ENCODE measurements at regions not wholly inside any gene's neighbourhood (a gene's known extent, or its start where the extent isn't known, plus 50 kb on each side); places are given as distances from the start of the nearest gene placed in this dataset.

- DNase-seq, result no peak
Measured at GRCh38 chr1:38454236-38454635, 405.3 kb downstream of the RRAGC start.

GRCh38 chr1:38452246-38452645 is 405.7 kb upstream of the POU3F1 start:
- no peak for DNase-seq

GRCh38 chr1:38451541-38451993 is 405.0 kb upstream of the POU3F1 start:
- DNase-seq, result no peak

GRCh38 chr1:38448893-38449292 is 402.3 kb upstream of the POU3F1 start:
- DNase-seq, result no peak

GRCh38 chr1:38446936-38447335 is 400.3 kb upstream of the POU3F1 start:
- DNase-seq, result no peak

- no peak for DNase-seq
Measured at GRCh38 chr1:38444770-38445442, 398.3 kb upstream of the POU3F1 start.

- DNase-seq, result no peak
Measured at GRCh38 chr1:38444311-38444710, 397.7 kb upstream of the POU3F1 start.

GRCh38 chr1:38440402-38440801 is 393.8 kb upstream of the POU3F1 start:
- no peak for DNase-seq

GRCh38 chr1:38436749-38437148 is 390.2 kb upstream of the POU3F1 start:
- no peak for DNase-seq

GRCh38 chr1:38436006-38436405 is 389.4 kb upstream of the POU3F1 start:
- DNase-seq, result no peak

- DNase-seq, result no peak
Measured at GRCh38 chr1:38433084-38433722, 386.6 kb upstream of the POU3F1 start.

GRCh38 chr1:38431535-38432376 is 385.2 kb upstream of the POU3F1 start:
- no peak for DNase-seq

- DNase-seq, result no peak
Measured at GRCh38 chr1:38430949-38431348, 384.4 kb upstream of the POU3F1 start.

- no peak for DNase-seq
Measured at GRCh38 chr1:38424677-38425076, 378.1 kb upstream of the POU3F1 start.

GRCh38 chr1:38420666-38421065 is 374.1 kb upstream of the POU3F1 start:
- no peak for DNase-seq

- no peak for DNase-seq
Measured at GRCh38 chr1:38418195-38419030, 371.8 kb upstream of the POU3F1 start.

- no peak for DNase-seq
Measured at GRCh38 chr1:38403667-38404066, 357.1 kb upstream of the POU3F1 start.

GRCh38 chr1:38402230-38402815 is 355.7 kb upstream of the POU3F1 start:
- no peak for DNase-seq

- DNase-seq, result no peak
Measured at GRCh38 chr1:38396606-38397005, 350.0 kb upstream of the POU3F1 start.

GRCh38 chr1:38394303-38394702 is 347.7 kb upstream of the POU3F1 start:
- no peak for DNase-seq

GRCh38 chr1:38392861-38393260 is 346.3 kb upstream of the POU3F1 start:
- no peak for DNase-seq

- DNase-seq, result no peak
Measured at GRCh38 chr1:38381256-38381655, 334.7 kb upstream of the POU3F1 start.

GRCh38 chr1:38376577-38376976 is 330.0 kb upstream of the POU3F1 start:
- DNase-seq, result no peak

Data from CD4-positive, alpha-beta T cell treated with Interferon gamma for 1 hour (primary cell).